Gastroesophageal sphincter (tissue), 4 donors: ENCODE measurements at regions not wholly inside any gene's neighbourhood (a gene's known extent, or its start where the extent isn't known, plus 50 kb on each side); places are given as distances from the start of the nearest gene placed in this dataset.
A peak's percentile ranks its signal among the peaks of the same experiment; 100 is the strongest.

ENCODE experiments used
- ATAC-seq: fragments of 150-250 bp; one replicate; pipeline ENCODE4 v1.9.1; 2016; ENCODE audit warnings: mild to moderate bottlenecking, moderate library complexity
- H3K27ac ChIP-seq, 4 donors: fragments of 200-600 bp; sonication (generic) in 3 of 4; 1 replicate in 3 of 4; 2 replicates in 1 of 4; pipeline ENCODE4 v1.5.1; 2016 to 2019
- H3K27me3 ChIP-seq: fragments of 200-600 bp; sonication (generic); one replicate; pipeline ENCODE4 v1.5.1; 2019
- H3K36me3 ChIP-seq, 2 donors: fragments of 200-600 bp; sonication (generic); one replicate each; pipeline ENCODE4 v1.5.1; 2019; ENCODE audit warnings: control low read depth in 1 of 2
- H3K4me1 ChIP-seq, 3 donors: fragments of 200-600 bp; sonication (generic); 1 replicate in 2 of 3; 2 replicates in 1 of 3; pipeline ENCODE4 v1.5.1; 2016 to 2019; ENCODE audit warnings: control low read depth in 2 of 3
- H3K4me3 ChIP-seq, 2 donors: fragments of 200-600 bp; sonication (generic); one replicate each; pipeline ENCODE4 v1.5.1; 2019; ENCODE audit warnings: mild to moderate bottlenecking in 1 of 2, moderate library complexity in 1 of 2
- H3K9me3 ChIP-seq, 3 donors: fragments of 200-600 bp; sonication (generic); one replicate each; pipeline ENCODE4 v1.5.1; 2017 to 2019; ENCODE audit warnings: control low read depth in 2 of 3
- EP300 ChIP-seq: sonication (generic); formaldehyde crosslinking; IDR thresholded peaks from one replicate; pipeline ENCODE4 v1.6.1; 2017; ENCODE audit warnings: antibody characterized with exemption, mild to moderate bottlenecking
- POLR2A ChIP-seq, 2 donors: fragments of 450-650 bp; IDR thresholded peaks; one replicate each; pipeline ENCODE4 v1.6.1; 2017; ENCODE audit warnings: antibody characterized with exemption in 2 of 2, mild to moderate bottlenecking in 2 of 2, moderate library complexity in 1 of 2
- POLR2AphosphoS5 ChIP-seq: sonication (generic); formaldehyde crosslinking; IDR thresholded peaks from one replicate; pipeline ENCODE4 v1.6.1; 2017; ENCODE audit warnings: antibody characterized with exemption
- WGBS, 2 donors: methylation state at CpG; one replicate each; pipeline ENCODE4 v1.1.5; 2018; ENCODE audit warnings: low coverage in 1 of 2; 5-methylcytosine and 5-hydroxymethylcytosine counted together
- TF ChIP-seq, protein P1 (sequence below), 4 experiments: fragments of 200-600 bp in 2 of 4; fragments of 450-650 bp in 2 of 4; sonication (generic) in 1 of 4; IDR thresholded peaks; one replicate each; pipeline ENCODE4 v1.5.1; 2017 to 2019; ENCODE audit warnings: antibody characterized with exemption in 4 of 4, mild to moderate bottlenecking in 2 of 4, moderate library complexity in 2 of 4

GRCh38 chr6:106005013-106005412 lies 81.1 kb upstream of the PRDM1 start:
- peak; percentile 34 for ATAC-seq
- no peaks in the 10 kb centered on the region for H3K9me3 ChIP-seq
- H3K4me3 ChIP-seq: no peak overlapping the region
- no peaks in the 10 kb centered on the region for H3K36me3 ChIP-seq
- 80 to 83% methylated on average over 1 of the region's 1 CpG for WGBS, 2 donors
- no peaks in the 10 kb centered on the region for H3K4me1 ChIP-seq
- TF ChIP-seq, protein P1, sequence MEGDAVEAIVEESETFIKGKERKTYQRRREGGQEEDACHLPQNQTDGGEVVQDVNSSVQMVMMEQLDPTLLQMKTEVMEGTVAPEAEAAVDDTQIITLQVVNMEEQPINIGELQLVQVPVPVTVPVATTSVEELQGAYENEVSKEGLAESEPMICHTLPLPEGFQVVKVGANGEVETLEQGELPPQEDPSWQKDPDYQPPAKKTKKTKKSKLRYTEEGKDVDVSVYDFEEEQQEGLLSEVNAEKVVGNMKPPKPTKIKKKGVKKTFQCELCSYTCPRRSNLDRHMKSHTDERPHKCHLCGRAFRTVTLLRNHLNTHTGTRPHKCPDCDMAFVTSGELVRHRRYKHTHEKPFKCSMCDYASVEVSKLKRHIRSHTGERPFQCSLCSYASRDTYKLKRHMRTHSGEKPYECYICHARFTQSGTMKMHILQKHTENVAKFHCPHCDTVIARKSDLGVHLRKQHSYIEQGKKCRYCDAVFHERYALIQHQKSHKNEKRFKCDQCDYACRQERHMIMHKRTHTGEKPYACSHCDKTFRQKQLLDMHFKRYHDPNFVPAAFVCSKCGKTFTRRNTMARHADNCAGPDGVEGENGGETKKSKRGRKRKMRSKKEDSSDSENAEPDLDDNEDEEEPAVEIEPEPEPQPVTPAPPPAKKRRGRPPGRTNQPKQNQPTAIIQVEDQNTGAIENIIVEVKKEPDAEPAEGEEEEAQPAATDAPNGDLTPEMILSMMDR (IDR thresholded peaks at IDR 0.05): no peak
- TF ChIP-seq POLR2A (IDR thresholded peaks at IDR 0.05) (no peak), EP300 (no peak)
- peaks cover 10% of the 10 kb centered on the region for H3K27me3 ChIP-seq
- H3K27ac ChIP-seq: no peak overlapping the region

DNA sequence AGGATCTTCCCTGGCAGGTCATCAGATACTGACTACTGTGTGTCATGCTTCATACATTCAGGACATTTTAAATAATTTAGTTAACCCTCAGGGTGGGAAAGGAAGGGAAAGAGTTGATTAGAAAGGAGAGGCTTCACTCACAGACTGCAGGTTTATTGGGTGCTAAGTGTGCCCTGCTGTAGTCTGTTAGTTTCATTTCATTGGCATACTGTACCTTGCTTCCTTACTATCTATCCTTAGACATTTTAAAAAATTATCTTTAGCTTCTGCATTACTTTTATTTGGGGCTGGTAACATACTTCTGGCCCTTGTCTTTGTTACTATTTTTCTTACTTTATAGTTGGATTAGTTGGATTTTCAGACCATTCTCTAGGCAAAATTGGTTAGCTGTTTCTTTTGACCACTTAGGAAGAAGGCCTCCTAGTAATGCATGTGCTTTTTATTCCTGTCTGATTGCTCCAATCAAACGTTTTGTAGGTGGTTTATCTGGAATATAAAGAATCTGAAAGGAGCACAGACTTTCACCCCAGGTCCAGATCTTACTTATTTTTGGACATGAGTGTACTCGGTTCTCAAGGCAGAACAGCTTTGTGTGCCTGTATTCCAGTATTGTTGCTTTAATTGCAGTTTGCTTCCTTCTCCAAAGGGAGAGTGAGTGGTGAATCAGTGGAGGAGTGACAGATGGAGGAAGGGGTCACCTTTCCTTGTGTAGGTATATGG lies 82.7 kb upstream of the PRDM1 start:
- no peak overlapping the region for H3K27ac ChIP-seq
- H3K4me1 ChIP-seq: no peaks in the 10 kb centered on the region
- no peaks in the 10 kb centered on the region for H3K9me3 ChIP-seq
- H3K27me3 ChIP-seq: peaks cover 25% of the 10 kb centered on the region
- ATAC-seq: no peak
- no peaks in the 10 kb centered on the region for H3K36me3 ChIP-seq
- TF ChIP-seq EP300 (no peak), POLR2A (IDR thresholded peaks at IDR 0.05) (no peak), POLR2AphosphoS5 (no peak)
- TF ChIP-seq, protein P1 (IDR thresholded peaks at IDR 0.05): no peak
- H3K4me3 ChIP-seq: no peak overlapping the region
- 47 to 90% methylated on average over 1 to 2 of the region's 2 CpGs for WGBS, 2 donors

GRCh38 chr6:106002005-106002404 lies 84.1 kb upstream of the PRDM1 start:
- no peak for ATAC-seq
- Histone ChIP-seq H3K9me3 (no peaks in the 10 kb centered on the region), H3K4me1 (no peaks in the 10 kb centered on the region), H3K4me3 (no peak overlapping the region), H3K27ac (no peak overlapping the region), H3K36me3 (no peaks in the 10 kb centered on the region), H3K27me3 (peaks cover 37% of the 10 kb centered on the region)
- whole genome bisulfite sequencing, 2 donors: 60 to 81% methylated on average over 1 of the region's 1 CpG
- TF ChIP-seq, protein P1 (IDR thresholded peaks at IDR 0.05): no peak
- no peak for TF ChIP-seq POLR2A (IDR thresholded peaks at IDR 0.05)
- TF ChIP-seq POLR2AphosphoS5: no peak
- no peak for TF ChIP-seq EP300

DNA sequence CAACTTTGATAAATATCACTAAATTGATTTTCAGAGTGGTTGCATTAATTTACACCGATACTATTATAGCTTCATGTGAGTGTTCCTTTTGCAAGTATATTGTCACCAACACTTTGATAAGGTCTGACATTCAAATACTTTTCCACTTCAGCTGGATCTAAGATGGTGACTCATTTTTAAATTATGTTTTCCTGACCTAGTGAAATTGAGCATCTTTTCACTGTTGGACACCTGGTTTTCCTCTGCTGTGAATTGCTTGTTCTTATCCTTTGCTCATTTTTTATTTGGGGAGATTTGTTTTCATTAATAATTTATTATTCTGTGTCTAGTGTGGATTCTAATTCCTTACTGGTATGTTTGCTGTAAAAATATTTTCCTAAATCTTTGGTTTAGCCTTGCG lies 85.2 kb upstream of the PRDM1 start:
- WGBS, 2 donors: 100% methylated on average over 2 of the region's 2 CpGs
- Histone ChIP-seq H3K9me3 (no peaks in the 10 kb centered on the region), H3K27me3 (peaks cover 48% of the 10 kb centered on the region), H3K4me3 (no peak overlapping the region), H3K4me1 (no peaks in the 10 kb centered on the region), H3K36me3 (no peaks in the 10 kb centered on the region), H3K27ac (no peak overlapping the region)
- TF ChIP-seq EP300: no peak
- TF ChIP-seq POLR2A (IDR thresholded peaks at IDR 0.05): no peak
- no peak for TF ChIP-seq POLR2AphosphoS5
- TF ChIP-seq, protein P1 (IDR thresholded peaks at IDR 0.05): no peak
- ATAC-seq: no peak

- no peak overlapping the region for H3K27ac ChIP-seq
- H3K27me3 ChIP-seq: peaks cover 79% of the 10 kb centered on the region
- no peak for ATAC-seq
- no peaks in the 10 kb centered on the region for H3K36me3 ChIP-seq
- H3K4me1 ChIP-seq: peaks cover 0 to 30% (median 7%) of the 10 kb centered on the region in 3 donors
- no peaks in the 10 kb centered on the region for H3K9me3 ChIP-seq
- TF ChIP-seq POLR2A (IDR thresholded peaks at IDR 0.05): no peak
- H3K4me3 ChIP-seq: no peak overlapping the region
- 58 to 83% methylated on average over 3 to 4 of the region's 4 CpGs for WGBS, 2 donors
Measured at GRCh38 chr6:105997482-105997881, 88.7 kb upstream of the PRDM1 start.
